AG10803 (cell line): ENCODE measurements at regions not wholly inside any gene's neighbourhood (a gene's known extent, or its start where the extent isn't known, plus 50 kb on each side); places are given as distances from the start of the nearest gene placed in this dataset.

Source experiments
- DNase-seq: peaks from one replicate; pipeline ENCODE4 v3.0.0; 2010; ENCODE audit warnings: low read depth
- H3K4me3 ChIP-seq: 2 replicates; pipeline ENCODE4 v1.5.1; 2011; ENCODE audit warnings: mild to moderate bottlenecking, low read length, control low read depth
- TF ChIP-seq, protein P1 (sequence below): conservative IDR thresholded peaks from 2 replicates; pipeline ENCODE4 v1.5.1; 2011; ENCODE audit warnings: mild to moderate bottlenecking, low read length, control low read depth, inconsistent platforms

- H3K4me3 ChIP-seq, result no peak overlapping the region
- TF ChIP-seq, protein P1, sequence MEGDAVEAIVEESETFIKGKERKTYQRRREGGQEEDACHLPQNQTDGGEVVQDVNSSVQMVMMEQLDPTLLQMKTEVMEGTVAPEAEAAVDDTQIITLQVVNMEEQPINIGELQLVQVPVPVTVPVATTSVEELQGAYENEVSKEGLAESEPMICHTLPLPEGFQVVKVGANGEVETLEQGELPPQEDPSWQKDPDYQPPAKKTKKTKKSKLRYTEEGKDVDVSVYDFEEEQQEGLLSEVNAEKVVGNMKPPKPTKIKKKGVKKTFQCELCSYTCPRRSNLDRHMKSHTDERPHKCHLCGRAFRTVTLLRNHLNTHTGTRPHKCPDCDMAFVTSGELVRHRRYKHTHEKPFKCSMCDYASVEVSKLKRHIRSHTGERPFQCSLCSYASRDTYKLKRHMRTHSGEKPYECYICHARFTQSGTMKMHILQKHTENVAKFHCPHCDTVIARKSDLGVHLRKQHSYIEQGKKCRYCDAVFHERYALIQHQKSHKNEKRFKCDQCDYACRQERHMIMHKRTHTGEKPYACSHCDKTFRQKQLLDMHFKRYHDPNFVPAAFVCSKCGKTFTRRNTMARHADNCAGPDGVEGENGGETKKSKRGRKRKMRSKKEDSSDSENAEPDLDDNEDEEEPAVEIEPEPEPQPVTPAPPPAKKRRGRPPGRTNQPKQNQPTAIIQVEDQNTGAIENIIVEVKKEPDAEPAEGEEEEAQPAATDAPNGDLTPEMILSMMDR, result no peak
- peak; percentile 43 for DNase-seq
These were observed 177.5 kb downstream of the SUCNR1 start for GRCh38 chr3:152050903-152051302.

- TF ChIP-seq, protein P1, result no peak
- DNase-seq, result peak; percentile 81
These were observed 178.3 kb downstream of the SUCNR1 start for GRCh38 chr3:152051501-152052404.

DNA sequence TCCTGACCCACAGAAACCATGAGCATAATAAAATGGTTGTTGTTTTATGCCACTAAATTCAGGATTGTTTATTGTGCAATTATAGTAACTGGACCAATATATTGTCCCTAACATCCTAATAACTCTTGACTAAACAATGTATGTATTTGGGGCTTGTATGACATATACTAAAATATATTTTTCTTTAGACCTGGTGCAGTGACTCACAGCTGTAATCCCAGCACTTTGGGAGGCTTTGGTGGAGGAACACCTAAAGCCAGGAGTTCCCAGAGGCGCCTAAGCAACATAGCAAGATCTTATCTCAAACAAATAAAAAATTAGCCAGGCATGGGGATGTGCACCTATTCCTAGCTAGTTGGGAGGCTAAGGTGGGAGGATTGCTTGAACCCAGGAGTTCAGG lies 180.4 kb downstream of the SUCNR1 start:
- no peak for DNase-seq
- TF ChIP-seq, protein P1, result no peak
- H3K4me3 ChIP-seq, result no peak overlapping the region

More at GRCh38 chr3:152051501-152052404, 178.3 kb downstream of the SUCNR1 start:
- no peak overlapping the region for H3K4me3 ChIP-seq

DNA sequence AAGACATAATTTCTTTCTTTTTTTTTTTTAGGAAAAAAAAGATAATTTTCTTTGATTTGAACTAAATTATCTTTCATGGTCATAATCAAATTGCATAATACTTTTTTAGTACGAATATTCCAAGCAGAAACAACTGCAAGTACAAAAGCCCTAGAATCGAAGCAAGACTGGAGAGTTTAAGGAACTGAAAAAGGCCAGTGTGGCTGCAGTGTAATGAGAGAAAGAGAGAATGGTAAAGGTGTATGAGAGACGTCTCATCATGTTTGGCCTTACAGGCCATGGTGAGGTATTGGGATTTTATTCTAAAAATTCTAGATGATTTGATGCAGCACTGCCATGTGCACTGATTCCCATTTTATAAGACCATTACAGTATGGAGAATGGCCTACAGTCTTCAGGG lies 180.9 kb downstream of the SUCNR1 start:
- TF ChIP-seq, protein P1, result no peak
- no peak for DNase-seq
- H3K4me3 ChIP-seq, result no peak overlapping the region

- no peak overlapping the region for H3K4me3 ChIP-seq
- TF ChIP-seq, protein P1, result no peak
- DNase-seq, result no peak
These were observed 182.6 kb downstream of the SUCNR1 start for GRCh38 chr3:152056073-152056472.

- H3K4me3 ChIP-seq, result no peak overlapping the region
- TF ChIP-seq, protein P1, result no peak
- DNase-seq, result no peak
These were observed 183.0 kb downstream of the SUCNR1 start for GRCh38 chr3:152056481-152056880.

DNA sequence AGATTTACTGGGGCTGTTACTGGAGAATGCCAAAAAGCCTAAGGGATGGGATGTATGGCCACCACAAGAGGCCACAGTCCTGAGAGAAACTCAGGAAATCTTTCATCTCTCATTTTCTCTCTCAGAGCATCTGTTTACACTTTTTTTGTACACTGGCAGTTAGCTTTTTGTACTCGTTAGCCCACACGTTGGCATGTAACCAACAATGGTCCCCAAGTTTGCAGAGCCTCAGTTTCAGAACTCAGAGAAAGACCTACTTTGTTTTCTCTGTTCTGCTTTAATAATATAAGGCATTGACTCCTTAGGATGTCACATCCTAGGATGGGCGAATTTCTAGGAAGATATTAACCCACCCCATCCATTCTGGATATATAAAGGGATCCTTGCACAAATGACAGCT lies 183.5 kb downstream of the SUCNR1 start:
- no peak for DNase-seq
- no peak overlapping the region for H3K4me3 ChIP-seq
- TF ChIP-seq, protein P1, result no peak
